D341Med (cell line): ENCODE measurements at regions not wholly inside any gene's neighbourhood (a gene's known extent, or its start where the extent isn't known, plus 50 kb on each side); places are given as distances from the start of the nearest gene placed in this dataset.
"Not testable (repeated sequence)": the region's sequence is repeated elsewhere in the genome, so short reads cannot be mapped to it uniquely, and the experiment has no call there.

Source experiments
- DNase-seq: peaks from one replicate; pipeline ENCODE4 v3.0.0; 2012; ENCODE audit warnings: low spot score

GRCh38 chr6:155755452-155755851 is 299.8 kb upstream of the NOX3 start:
- DNase-seq = no peak

DNA sequence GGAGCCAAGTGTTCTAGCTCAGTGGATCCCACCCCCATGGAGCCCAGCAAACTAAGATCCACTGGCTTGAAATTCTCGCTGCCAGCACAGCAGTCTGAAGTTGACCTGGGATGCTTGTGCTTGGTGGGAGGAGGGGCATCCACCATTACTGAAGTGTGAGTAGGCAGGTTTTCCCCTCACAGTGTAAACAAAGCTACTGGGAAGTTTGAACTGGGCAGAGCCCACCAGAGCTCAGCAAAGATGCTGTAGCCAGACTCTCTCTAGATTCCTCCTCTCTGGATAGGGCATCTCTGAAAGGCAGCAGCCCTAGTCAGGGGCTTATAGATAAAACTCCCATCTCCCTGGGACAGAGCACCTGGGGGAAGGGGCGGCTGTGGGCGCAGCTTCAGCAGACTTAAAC is 293.1 kb upstream of the NOX3 start:
- not testable (repeated sequence) for DNase-seq

DNA sequence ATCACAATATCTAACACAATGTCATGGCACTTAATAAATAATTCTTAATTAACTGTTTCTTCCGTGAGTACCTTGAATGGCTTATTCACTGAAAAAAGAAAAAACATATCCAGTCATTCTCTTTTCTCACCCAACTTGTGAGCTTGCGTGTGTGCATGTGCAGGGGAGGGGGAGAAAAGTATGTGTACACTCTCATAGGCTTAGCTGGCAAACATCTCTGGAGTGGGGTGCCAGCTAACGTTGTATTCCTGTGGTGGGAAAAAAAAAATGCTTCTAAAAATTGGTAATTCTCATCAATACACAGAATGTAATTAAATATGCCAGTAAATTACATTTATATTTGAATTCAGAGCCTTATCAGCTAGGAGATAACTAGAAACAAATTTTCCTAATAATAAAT is 291.9 kb upstream of the NOX3 start:
- DNase-seq = no peak

DNA sequence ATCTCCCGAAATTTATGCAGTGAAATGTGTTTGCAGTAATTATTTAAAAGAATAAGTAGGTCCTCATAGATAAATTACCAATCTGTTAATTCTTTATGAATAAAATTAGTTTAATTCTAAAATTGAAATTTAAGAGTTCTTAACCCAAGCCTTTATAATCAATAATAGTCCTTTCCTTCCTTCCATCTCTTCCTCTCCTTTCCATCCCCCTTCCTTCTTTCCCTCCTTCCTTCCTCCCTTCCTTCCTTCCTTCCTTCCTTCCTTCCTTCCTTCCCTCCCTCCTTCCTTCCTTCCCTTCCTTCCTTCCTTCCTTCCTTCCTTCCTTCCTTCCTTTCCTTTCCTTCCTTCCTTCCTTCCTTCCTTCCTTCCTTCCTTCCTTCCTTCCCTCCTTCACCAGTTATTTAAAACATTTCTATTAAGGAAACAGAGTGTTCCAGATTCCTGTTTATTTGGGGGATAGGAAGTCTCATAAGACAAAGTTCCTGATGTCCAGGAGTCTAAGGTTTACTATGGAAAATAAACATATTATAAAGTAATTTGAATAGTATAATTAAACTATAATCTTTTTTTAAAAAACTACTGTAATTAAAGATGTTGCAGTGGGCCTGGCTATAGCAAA is 285.3 kb upstream of the NOX3 start:
- DNase-seq = no peak

DNA sequence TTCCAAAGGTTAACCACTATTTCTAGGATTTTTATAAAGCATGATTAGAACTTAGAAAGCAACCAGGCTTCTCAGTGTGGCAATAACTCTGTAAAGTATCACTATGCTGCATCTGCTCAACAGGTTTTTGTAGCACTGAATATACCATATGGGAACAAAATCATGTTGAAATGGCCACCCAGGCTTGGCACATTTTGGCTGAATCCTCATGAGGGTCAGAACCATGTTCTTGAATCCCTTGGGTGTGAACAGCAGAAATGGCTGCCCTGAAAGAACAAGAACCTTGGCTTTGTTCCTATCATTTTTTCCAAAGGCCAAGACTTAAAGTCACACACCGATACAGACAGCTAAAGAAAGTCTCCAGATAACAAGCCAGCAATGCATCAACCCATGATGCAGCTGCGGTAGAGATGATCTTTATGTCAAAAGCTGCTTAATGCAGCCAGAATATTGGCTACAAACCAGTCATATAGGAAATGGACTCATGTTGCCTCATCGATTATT is 283.0 kb upstream of the NOX3 start:
- no peak for DNase-seq

GRCh38 chr6:155717374-155717773 is 261.7 kb upstream of the NOX3 start:
- no peak for DNase-seq

GRCh38 chr6:155710704-155711103 is 255.1 kb upstream of the NOX3 start:
- DNase-seq = peak; percentile 39

- DNase-seq = no peak
These were observed 253.6 kb upstream of the NOX3 start for GRCh38 chr6:155709262-155709661.

DNA sequence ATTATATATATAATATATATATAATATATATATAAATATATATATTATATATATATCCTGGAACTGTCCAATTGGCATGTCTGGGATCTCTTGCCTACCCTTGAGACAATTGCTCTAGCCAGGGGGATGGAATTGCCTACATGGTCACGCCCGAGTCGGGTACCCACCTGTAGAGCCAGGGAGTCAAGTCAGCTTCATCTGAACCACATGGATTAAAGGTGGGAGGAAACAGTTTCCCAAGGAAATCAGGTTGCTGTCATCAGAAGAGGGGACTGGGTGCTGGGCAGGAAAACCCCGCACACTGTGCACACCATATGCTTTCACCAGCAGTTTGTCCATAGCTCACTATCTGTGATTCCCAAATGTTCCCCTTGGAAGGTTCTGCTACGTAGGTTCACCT is 252.5 kb upstream of the NOX3 start:
- DNase-seq = no peak

GRCh38 chr6:155706806-155707205 is 251.2 kb upstream of the NOX3 start:
- DNase-seq = no peak

- DNase-seq = no peak
These were observed 250.7 kb upstream of the NOX3 start for GRCh38 chr6:155706341-155706740.

DNA sequence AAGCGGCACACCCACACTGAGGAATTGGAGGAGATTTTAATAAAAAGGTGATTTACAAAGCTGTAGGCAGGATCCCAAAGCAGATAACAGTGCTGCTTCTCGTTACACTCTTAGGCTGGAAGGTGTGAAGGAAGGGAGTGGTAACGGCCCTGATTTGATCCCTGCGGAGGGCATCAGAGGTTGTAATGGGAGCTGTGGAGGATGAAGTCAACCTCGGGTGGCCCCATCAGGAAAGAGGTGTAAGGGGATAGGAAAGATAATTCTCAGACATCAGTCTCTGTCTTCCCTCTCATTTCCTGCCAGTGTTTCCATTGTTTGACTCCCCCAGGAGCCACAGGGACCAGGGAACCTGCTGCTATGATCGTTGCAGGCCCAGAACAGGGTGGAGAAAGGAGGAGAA is 245.7 kb upstream of the NOX3 start:
- DNase-seq = no peak

- DNase-seq = no peak
These were observed 239.9 kb upstream of the NOX3 start for GRCh38 chr6:155695495-155695894.

DNA sequence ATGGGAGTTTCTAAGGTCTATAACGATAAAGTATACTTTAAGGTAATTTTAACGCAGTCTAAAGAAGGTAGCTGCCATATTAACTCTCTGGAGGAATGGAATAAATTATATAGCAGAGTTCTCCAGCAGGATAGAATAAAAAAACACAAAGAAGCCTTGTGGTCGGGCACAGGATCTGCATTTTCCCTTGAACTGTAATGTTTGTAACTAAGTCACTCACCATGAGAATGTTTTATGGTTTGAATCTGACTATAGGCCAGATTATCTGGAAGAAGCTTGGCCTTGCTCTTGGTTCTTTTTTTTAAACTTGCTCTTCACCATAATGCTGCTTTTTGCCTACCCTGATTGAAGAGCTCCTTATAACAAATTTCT is 238.8 kb upstream of the NOX3 start:
- DNase-seq = no peak

DNA sequence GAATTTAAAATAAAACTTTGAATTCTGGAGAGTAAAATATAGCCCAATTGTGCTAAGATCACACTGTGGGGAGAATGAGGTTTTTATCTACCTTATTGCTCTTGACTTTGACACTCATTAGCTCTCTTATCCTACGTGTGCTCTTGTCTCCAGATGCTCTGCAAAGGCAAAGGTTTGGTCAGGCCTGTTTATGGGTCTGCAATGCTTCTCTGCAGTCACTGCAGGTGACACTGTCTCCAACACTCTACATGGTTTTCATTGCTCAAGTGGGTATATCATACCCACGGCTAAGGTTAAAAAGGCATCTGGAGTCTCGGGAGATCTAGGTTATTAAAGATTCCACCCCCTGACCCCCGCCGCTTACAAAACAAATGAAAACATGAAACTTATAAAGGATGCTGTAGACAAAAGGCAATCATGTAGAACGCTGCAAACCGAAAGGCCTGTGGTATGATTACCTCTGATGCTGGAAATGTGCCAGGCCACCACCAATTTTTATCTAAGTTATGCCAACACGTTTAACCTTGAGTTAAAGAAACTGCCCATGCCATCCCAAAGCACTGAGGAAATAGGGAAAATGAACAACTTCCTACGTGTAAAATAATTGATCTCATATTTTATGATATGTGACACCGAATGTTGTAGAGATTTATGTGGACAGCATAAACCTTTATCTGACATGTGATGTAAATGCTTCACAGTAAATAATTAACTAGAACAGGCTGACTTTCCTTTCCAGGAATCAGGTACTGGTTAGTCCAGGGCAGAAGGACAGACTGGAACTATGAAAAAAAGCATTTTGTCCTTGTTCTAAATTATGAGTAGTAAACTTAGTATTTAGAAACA is 238.2 kb upstream of the NOX3 start:
- DNase-seq = no peak

DNA sequence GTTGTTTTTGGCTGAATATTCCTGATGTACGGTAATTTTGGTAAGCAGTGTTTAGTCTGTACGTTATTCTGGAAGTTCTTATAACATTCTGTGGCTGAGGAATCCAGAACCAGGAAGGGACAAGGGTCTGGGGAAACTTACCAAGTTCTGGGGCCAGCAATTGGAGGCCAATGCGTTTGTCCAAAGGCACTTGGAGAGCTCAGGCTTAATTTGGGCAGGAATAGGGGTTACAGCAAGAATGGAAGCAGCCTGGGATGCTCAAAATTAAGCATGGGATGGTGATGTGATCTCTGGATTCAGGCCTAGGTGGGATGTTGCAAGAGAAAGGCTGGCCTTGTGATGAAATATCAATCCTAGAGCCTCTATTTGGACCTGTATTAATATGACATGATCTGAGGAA is 235.2 kb upstream of the NOX3 start:
- DNase-seq = no peak

GRCh38 chr6:155687645-155688044 is 232.0 kb upstream of the NOX3 start:
- no peak for DNase-seq

DNA sequence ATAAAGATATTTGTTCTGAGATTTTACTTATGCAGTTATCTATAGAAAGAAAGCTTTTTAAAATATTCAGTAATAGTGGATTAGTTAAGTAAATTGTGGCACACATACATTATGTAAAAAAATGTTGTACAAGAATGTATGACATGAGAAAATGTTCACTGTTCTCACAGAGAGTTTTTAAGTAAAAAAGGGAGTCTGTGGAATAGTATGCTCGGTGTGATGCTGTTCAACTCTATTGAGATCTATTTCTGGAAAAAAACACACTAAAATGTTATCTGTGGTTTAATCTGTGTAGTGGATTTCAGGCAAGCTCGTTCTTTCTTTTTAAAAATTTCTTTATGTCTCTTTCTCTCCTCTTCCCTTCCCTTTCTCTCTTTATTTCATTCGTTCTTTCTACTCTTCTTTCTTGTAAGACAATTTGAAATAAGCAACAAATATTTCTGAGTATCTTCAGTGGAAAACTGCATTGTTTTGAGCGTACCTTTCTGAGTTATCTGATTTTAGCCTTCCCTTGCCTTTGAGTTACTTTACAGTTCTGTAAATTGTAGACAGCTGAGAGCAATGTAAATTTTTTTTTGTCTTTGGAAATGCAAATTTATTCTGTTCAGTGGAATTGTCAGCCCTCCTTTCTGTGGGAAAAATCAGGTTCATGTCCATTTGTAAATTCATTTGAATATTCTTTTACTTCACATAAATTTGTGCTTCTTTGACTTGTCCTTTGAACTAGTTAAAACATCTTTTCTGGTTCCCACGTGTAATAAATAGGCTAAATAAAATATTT is 229.0 kb upstream of the NOX3 start:
- DNase-seq = no peak

DNA sequence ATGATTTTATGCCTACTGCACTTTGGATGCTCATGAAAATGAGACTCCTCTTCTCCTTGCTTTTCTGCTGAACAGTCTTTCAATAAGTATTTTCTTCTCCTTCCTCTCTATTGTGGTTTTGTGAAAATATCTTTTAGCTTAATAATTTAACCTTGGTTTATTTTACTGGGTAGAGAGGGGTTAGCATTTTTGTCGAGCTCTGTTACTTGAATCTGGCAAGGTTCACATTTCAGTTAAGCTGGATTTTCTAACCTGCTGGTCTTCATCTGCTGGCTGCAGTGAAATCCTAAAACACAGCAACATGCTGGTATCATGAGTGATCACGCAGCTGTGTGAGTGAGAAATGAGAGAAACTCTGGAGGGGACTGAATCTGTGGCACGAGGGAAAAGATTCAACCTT is 222.7 kb upstream of the NOX3 start:
- no peak for DNase-seq

DNA sequence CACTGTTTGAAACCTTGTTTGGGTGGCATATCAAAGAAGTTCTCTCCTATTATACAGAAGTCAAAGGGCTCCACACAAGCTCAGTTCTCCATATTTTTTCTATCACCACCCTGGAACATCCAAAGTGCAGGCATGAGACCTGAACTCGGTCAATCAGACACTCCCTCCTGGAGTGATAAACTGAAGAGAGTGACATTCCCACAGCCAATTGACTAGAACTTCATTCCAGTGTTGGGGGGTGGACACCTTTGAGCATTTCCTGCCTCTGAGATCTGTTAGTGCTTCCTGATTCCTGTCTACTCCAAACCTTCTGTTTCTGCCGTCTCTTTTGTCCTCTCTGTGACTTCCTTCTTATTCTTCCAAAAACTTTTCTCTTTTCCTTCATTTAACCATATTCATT is 220.7 kb upstream of the NOX3 start:
- no peak for DNase-seq

DNA sequence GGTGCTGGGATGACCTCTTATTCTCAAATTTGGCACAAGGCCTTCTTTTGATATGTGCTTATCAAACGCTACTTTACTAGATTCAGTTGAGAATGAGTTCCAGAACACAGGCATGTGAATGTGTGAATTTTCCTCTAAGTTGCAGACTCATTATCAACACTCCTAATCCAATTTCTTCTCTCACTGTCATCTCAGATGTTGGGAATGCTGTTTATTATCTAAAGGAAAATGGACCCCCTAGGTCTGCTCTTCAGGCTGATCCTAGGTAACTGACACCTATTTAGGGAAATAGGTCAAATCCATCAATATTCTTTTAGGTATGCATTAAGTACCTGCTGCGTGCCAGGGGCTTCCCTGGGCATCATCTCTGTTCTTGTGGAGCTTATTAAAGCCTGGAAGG is 215.0 kb upstream of the NOX3 start:
- DNase-seq = no peak

GRCh38 chr6:155660251-155660977 is 204.8 kb upstream of the NOX3 start:
- DNase-seq = no peak
